Fibroblast of the aortic adventitia (primary cell): ENCODE measurements at regions not wholly inside any gene's neighbourhood (a gene's known extent, or its start where the extent isn't known, plus 50 kb on each side); places are given as distances from the start of the nearest gene placed in this dataset.
"Not testable (repeated sequence)": the region's sequence is repeated elsewhere in the genome, so short reads cannot be mapped to it uniquely, and the experiment has no call there.

Source experiments
- DNase-seq: peaks from one replicate; pipeline ENCODE4 v3.0.0-alpha.2; 2010; ENCODE audit warnings: low read depth
- H3K4me3 ChIP-seq: 2 replicates; pipeline ENCODE4 v1.5.1; 2011; ENCODE audit warnings: low read depth, mild to moderate bottlenecking, control low read depth, low read length, moderate library complexity
- TF ChIP-seq, protein P1 (sequence below): IDR thresholded peaks from 2 replicates; pipeline ENCODE4 v1.5.1; 2011; ENCODE audit warnings: mild to moderate bottlenecking, low read length, control low read depth, inconsistent platforms; ENCODE audit not compliant: insufficient read depth

GRCh38 chr15:99818872-99819271, 85.6 kb upstream of the LYSMD4 start:
- TF ChIP-seq, protein P1, sequence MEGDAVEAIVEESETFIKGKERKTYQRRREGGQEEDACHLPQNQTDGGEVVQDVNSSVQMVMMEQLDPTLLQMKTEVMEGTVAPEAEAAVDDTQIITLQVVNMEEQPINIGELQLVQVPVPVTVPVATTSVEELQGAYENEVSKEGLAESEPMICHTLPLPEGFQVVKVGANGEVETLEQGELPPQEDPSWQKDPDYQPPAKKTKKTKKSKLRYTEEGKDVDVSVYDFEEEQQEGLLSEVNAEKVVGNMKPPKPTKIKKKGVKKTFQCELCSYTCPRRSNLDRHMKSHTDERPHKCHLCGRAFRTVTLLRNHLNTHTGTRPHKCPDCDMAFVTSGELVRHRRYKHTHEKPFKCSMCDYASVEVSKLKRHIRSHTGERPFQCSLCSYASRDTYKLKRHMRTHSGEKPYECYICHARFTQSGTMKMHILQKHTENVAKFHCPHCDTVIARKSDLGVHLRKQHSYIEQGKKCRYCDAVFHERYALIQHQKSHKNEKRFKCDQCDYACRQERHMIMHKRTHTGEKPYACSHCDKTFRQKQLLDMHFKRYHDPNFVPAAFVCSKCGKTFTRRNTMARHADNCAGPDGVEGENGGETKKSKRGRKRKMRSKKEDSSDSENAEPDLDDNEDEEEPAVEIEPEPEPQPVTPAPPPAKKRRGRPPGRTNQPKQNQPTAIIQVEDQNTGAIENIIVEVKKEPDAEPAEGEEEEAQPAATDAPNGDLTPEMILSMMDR, result no peak
- no peak for DNase-seq
- H3K4me3 ChIP-seq, result no peak overlapping the region

GRCh38 chr15:99816862-99817261, 83.6 kb upstream of the LYSMD4 start:
- DNase-seq, H3K4me3 ChIP-seq: not testable (repeated sequence)

GRCh38 chr15:99810663-99811062, 77.4 kb upstream of the LYSMD4 start:
- H3K4me3 ChIP-seq, DNase-seq: not testable (repeated sequence)

GRCh38 chr15:99799854-99800250, 66.6 kb upstream of the LYSMD4 start:
- not testable (repeated sequence) for DNase-seq

DNA sequence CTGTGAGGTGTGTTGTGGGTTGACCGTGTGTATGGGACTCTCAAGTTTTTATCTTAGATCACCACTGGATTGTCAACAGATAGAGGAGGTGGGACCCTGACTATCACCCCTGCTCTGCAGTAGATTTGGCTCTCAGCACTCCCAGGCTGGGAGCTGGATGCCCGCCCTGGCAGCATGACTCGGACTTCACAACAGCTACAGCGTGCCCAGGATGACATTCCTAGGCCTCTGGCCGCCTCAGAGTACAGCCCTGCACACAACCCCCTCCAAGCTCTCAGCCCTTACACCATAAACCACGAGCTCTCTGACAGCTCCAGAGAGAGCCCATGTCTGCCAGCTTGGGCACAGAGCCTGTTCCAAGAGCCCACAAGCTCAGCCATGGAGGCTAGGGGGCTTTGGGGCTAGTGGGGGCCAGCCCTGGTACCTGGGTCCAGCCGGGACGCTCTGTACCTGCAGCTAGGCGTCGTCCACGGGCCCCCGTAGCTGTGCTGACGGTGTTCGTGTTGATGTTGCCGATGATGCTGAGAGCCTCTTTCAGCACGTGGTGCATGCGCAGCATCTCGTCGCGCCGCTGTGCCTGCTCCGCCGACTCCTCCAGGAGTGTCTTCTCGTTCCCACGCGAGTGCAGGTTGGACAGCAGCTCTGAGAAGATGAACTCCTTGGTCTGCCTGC, 66.1 kb upstream of the LYSMD4 start:
- not testable (repeated sequence) for DNase-seq, H3K4me3 ChIP-seq

More at GRCh38 chr15:99799854-99800250, 66.6 kb upstream of the LYSMD4 start:
- H3K4me3 ChIP-seq, result not testable (repeated sequence)

DNA sequence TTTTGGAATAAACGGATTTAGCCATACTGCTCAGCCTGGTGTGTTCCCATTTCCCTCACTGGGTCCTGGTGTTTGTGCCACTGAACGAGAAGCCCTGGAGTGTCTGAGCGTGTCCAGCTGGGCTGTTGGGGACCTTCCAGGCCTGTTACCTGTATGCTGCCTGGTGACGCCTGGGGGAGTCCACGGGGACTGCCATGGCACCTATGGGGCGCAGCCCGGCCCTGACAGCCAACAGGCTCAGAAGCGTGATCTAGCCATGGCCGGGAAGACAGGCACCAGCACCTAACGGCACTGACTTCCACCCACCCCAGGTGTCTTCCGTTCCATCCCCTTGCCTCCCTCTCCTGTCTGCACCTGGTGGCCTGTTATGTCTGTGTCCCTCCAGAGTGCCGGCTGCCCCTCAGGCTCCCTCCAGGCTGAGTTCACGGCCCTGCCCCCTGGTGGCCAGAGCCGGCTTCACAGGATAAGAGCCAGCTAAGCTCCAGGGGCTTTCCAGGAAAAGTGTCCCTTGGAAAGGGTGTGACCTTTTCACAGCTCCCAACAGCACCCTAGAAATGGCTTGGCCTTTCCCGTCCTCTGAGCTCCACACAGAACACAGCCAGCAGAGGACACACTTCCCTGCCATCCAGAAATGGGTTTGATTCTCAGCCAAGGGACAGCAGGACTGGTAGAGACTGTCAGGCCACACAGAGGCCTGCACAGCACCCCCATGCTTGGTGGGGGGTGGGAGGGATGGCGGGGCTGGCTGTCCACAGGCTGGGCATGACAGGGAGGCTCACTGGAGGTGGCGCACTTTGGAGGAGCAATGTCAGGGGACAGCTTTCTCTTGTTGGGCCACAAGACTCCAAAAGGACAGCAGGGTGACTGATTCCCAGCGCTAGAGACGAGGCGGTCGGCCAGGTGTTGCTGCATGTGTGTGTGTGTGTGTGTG, 64.0 kb upstream of the LYSMD4 start:
- not testable (repeated sequence) for H3K4me3 ChIP-seq, DNase-seq

GRCh38 chr15:99791881-99792807, 58.9 kb upstream of the LYSMD4 start:
- DNase-seq, result not testable (repeated sequence)

DNA sequence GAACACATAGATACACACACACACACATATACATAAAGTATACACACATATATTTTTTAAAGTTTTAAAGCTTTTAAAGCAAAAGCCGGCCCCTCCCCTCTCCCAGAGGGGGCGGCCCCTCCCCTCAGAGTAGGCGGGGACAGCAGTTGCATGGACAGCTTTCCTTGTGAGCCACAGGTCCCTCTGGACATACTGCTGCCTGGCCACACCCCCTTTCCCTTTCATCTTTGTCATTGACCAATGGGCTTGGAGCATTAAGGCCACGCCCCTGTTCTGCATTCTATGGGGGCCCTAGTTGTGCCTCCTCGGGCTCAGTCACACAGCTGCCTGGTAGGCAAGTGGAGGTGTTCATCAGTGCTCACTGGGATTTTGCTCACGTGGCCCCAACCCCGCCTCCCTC, 57.5 kb upstream of the LYSMD4 start:
- not testable (repeated sequence) for DNase-seq, H3K4me3 ChIP-seq

More at GRCh38 chr15:99791881-99792807, 58.9 kb upstream of the LYSMD4 start:
- not testable (repeated sequence) for H3K4me3 ChIP-seq

DNA sequence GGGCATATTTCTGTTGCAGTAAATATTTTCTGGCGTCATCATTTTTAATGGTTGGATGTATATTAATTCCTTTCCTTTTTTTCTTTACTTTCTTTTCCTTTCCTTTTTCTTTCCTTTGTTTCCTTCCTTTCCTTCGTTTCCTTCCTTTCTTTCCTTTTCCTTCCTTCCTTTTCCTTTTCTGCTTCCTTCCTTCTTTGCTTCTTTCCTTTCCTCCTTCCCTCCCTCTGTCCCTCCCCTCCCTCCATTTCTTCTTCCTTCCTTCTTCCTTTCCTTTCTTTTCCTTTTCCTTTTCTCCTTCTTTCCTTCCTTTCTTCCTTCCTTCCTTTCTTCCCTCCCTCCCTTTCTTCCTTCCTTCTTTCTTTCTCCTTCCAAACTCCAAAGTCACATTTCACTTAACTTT, 54.9 kb upstream of the LYSMD4 start:
- H3K4me3 ChIP-seq, result no peak overlapping the region
- TF ChIP-seq, protein P1, result no peak
- no peak for DNase-seq

GRCh38 chr15:99784800-99785199, 51.6 kb upstream of the LYSMD4 start:
- DNase-seq, H3K4me3 ChIP-seq: not testable (repeated sequence)

DNA sequence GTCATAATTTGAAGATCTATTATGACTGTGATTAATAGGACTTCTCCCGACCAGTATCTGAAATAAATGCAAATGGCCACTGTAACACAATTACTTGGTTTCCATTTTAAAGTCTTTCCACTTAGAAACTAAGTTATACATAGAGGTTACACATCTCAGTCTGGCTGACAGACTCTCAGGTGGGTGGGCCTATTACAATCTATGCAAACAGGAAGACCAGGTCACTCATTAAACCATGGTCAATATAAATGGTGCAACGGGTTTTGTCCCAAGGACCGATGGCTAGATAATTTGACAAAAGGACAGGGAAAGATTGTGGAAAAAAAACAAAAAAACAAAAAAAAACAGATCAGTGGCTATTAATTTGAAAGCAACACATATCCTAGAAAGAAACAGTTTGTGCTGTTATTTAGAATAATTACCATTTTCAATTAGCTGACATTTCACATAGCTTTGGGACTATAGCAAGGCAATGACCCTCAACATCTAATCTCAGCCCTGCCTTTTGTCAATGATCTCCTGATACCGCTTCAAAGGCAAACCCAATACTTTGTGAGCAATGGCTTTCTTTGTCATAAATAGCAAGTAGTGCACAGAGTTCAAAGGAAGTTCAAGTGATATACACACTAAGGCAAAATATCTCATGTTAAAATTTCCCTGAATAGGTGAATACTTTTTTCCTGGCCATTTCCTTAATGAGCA, 50.8 kb upstream of the LYSMD4 start:
- not testable (repeated sequence) for H3K4me3 ChIP-seq, DNase-seq
